NCI-H2196 (cell line): ENCODE measurements at regions not wholly inside any gene's neighbourhood (a gene's known extent, or its start where the extent isn't known, plus 50 kb on each side); places are given as distances from the start of the nearest gene placed in this dataset.
"Not testable (repeated sequence)": the region's sequence is repeated elsewhere in the genome, so short reads cannot be mapped to it uniquely, and the experiment has no call there.

Experiments used
- DNase-seq: peaks from one replicate; lab custom pipeline; 2025; ENCODE audit not compliant: unreplicated experiment; lab: John Stamatoyannopoulos, UW

- DNase-seq: not testable (repeated sequence)
These were observed 519.2 kb downstream of the TTLL7 start for GRCh38 chr1:83479591-83480239.

- DNase-seq: not testable (repeated sequence)
These were observed 520.8 kb downstream of the TTLL7 start for GRCh38 chr1:83478127-83478526.

- DNase-seq: not testable (repeated sequence)
These were observed 522.4 kb downstream of the TTLL7 start for GRCh38 chr1:83476518-83476917.

GRCh38 chr1:83474946-83475345 lies 524.0 kb downstream of the TTLL7 start:
- DNase-seq: not testable (repeated sequence)

- DNase-seq: not testable (repeated sequence)
These were observed 524.9 kb downstream of the TTLL7 start for GRCh38 chr1:83473986-83474385.

GRCh38 chr1:83472066-83472465 lies 526.9 kb downstream of the TTLL7 start:
- DNase-seq: not testable (repeated sequence)

GRCh38 chr1:83471272-83471671 lies 527.7 kb downstream of the TTLL7 start:
- DNase-seq: not testable (repeated sequence)

GRCh38 chr1:83468336-83468735 lies 530.6 kb downstream of the TTLL7 start:
- not testable (repeated sequence) for DNase-seq

- not testable (repeated sequence) for DNase-seq
These were observed 541.1 kb downstream of the TTLL7 start for GRCh38 chr1:83457735-83458248.

GRCh38 chr1:83457281-83457680 lies 541.7 kb downstream of the TTLL7 start:
- DNase-seq: not testable (repeated sequence)

- DNase-seq: not testable (repeated sequence)
These were observed 543.2 kb downstream of the TTLL7 start for GRCh38 chr1:83455753-83456152.

- not testable (repeated sequence) for DNase-seq
These were observed 553.1 kb downstream of the TTLL7 start for GRCh38 chr1:83445873-83446272.

GRCh38 chr1:83442412-83442811 lies 556.5 kb downstream of the TTLL7 start:
- DNase-seq: not testable (repeated sequence)

- not testable (repeated sequence) for DNase-seq
These were observed 558.3 kb downstream of the TTLL7 start for GRCh38 chr1:83440586-83440985.

GRCh38 chr1:83440021-83440420 lies 558.9 kb downstream of the TTLL7 start:
- not testable (repeated sequence) for DNase-seq

- DNase-seq: not testable (repeated sequence)
These were observed 560.6 kb downstream of the TTLL7 start for GRCh38 chr1:83438316-83438715.

- DNase-seq: not testable (repeated sequence)
These were observed 563.6 kb downstream of the TTLL7 start for GRCh38 chr1:83435336-83435735.

- not testable (repeated sequence) for DNase-seq
These were observed 571.4 kb downstream of the TTLL7 start for GRCh38 chr1:83427566-83427965.

- not testable (repeated sequence) for DNase-seq
These were observed 575.5 kb downstream of the TTLL7 start for GRCh38 chr1:83423382-83423781.

- DNase-seq: no peak
These were observed 580.4 kb downstream of the TTLL7 start for GRCh38 chr1:83418558-83418957.

- DNase-seq: not testable (repeated sequence)
These were observed 585.2 kb downstream of the TTLL7 start for GRCh38 chr1:83413839-83414107.

- DNase-seq: not testable (repeated sequence)
These were observed 588.1 kb downstream of the TTLL7 start for GRCh38 chr1:83410746-83411413.
